HL-60 (cell line): ENCODE measurements at regions not wholly inside any gene's neighbourhood (a gene's known extent, or its start where the extent isn't known, plus 50 kb on each side); places are given as distances from the start of the nearest gene placed in this dataset.
A peak's percentile ranks its signal among the peaks of the same experiment; 100 is the strongest.

Source experiments
- DNase-seq, 2 experiments: peaks; one replicate each; pipeline ENCODE4 v3.0.0-alpha.2; 2010 to 2020; ENCODE audit warnings: low read depth in 1 of 2, low spot score in 1 of 2
- H3K27ac ChIP-seq: fragments of 250-450 bp; sonication (Bioruptor Pico); replicated peaks from 2 replicates; pipeline ENCODE4 v1.5.1; 2020; ENCODE audit warnings: mild to moderate bottlenecking, moderate library complexity
- H3K27me3 ChIP-seq: fragments of 250-450 bp; sonication (Bioruptor Pico); 2 replicates; pipeline ENCODE4 v1.5.1; 2021; ENCODE audit warnings: mild to moderate bottlenecking, moderate library complexity; ENCODE audit not compliant: insufficient read depth, poor library complexity, severe bottlenecking
- H3K4me3 ChIP-seq: replicated peaks from 2 replicates; pipeline ENCODE4 v1.5.1; 2011; ENCODE audit warnings: mild to moderate bottlenecking, control low read depth, low read length; ENCODE audit not compliant: insufficient read depth
- GABPA ChIP-seq: IDR thresholded peaks from 2 replicates; pipeline ENCODE4 v1.6.1; 2012; ENCODE audit warnings: low read depth
- POLR2AphosphoS5 ChIP-seq: IDR thresholded peaks from 2 replicates; pipeline ENCODE4 v1.6.1; 2012; ENCODE audit warnings: low read depth
- REST ChIP-seq: IDR thresholded peaks from 2 replicates; pipeline ENCODE4 v1.6.1; 2012; ENCODE audit warnings: low read depth; ENCODE audit not compliant: insufficient replicate concordance
- SPI1 ChIP-seq: IDR thresholded peaks from 2 replicates; pipeline ENCODE4 v1.6.1; 2012; ENCODE audit warnings: low read depth, mild to moderate bottlenecking, borderline replicate concordance
- TF ChIP-seq, protein P1 (sequence below): IDR thresholded peaks from one replicate; pipeline ENCODE4 v1.5.1; 2011; ENCODE audit warnings: low read length, control low read depth, inconsistent platforms; ENCODE audit not compliant: insufficient read depth

- TF ChIP-seq SPI1 (no peak), GABPA (no peak), REST (no peak), POLR2AphosphoS5 (no peak)
- TF ChIP-seq, protein P1, sequence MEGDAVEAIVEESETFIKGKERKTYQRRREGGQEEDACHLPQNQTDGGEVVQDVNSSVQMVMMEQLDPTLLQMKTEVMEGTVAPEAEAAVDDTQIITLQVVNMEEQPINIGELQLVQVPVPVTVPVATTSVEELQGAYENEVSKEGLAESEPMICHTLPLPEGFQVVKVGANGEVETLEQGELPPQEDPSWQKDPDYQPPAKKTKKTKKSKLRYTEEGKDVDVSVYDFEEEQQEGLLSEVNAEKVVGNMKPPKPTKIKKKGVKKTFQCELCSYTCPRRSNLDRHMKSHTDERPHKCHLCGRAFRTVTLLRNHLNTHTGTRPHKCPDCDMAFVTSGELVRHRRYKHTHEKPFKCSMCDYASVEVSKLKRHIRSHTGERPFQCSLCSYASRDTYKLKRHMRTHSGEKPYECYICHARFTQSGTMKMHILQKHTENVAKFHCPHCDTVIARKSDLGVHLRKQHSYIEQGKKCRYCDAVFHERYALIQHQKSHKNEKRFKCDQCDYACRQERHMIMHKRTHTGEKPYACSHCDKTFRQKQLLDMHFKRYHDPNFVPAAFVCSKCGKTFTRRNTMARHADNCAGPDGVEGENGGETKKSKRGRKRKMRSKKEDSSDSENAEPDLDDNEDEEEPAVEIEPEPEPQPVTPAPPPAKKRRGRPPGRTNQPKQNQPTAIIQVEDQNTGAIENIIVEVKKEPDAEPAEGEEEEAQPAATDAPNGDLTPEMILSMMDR: no peak
- no peak for DNase-seq
- no peak overlapping the region for H3K4me3 ChIP-seq
- no peak overlapping the region for H3K27ac ChIP-seq
- H3K27me3 ChIP-seq: no peaks in the 10 kb centered on the region
Observed at GRCh38 chr11:109480251-109480650, 58.3 kb downstream of the C11orf87 start.

GRCh38 chr11:109486129-109486528 lies 64.1 kb downstream of the C11orf87 start:
- TF ChIP-seq GABPA (no peak), REST (no peak), POLR2AphosphoS5 (no peak), SPI1 (no peak)
- TF ChIP-seq, protein P1: no peak
- no peak overlapping the region for H3K4me3 ChIP-seq
- H3K27me3 ChIP-seq: no peaks in the 10 kb centered on the region
- no peak for DNase-seq
- H3K27ac ChIP-seq: no peak overlapping the region

DNA sequence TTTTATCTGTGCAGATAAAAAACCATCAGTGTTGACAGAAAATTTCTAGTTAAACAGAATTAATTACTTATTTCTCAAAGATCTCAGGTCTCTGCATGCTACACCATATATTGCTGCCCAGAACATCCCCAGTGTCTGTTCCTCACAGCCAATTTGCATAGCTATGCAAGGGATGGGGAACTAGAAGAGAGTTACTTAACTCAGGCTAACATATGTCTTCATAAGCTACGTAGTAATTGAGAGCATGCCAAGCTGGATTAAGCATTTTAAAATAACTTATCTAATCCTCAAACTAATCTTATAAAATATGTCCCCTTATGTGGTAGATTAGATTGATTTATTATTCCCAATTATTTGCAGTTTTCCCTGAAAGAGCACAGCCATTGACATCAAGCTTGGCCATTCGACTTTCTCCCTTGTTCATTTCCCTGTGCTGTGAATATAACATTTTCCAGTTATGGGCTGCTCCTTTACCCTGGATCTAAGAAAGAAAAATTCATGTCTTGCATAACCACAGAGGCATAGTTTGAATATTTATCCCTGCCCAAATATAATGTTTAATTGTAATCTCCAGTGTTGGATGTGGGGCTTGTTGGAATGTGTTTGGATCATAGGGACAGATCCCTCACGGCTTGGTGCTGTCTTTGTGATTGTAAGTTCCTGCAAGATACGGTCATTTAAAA lies 69.1 kb downstream of the C11orf87 start:
- TF ChIP-seq POLR2AphosphoS5 (no peak), SPI1 (no peak; the same call in 1 of the 2 replicates), GABPA (no peak), REST (no peak)
- TF ChIP-seq, protein P1: no peak
- H3K4me3 ChIP-seq: no peak overlapping the region
- no peak overlapping the region for H3K27ac ChIP-seq
- no peaks in the 10 kb centered on the region for H3K27me3 ChIP-seq
- DNase-seq: peak in 1 of 2 experiments; percentile 30
